ENCODE measurements at regions not wholly inside any gene's neighbourhood (a gene's known extent, or its start where the extent isn't known, plus 50 kb on each side); places are given as distances from the start of the nearest gene placed in this dataset.
"Not testable (repeated sequence)": the region's sequence is repeated elsewhere in the genome, so short reads cannot be mapped to it uniquely, and the experiment has no call there.

GRCh38 chr13:90798381-90798780, 549.1 kb upstream of the MIR17HG start:
- peak; percentile 3 to 26 for DNase-seq

GRCh38 chr13:90800082-90800746, 547.3 kb upstream of the MIR17HG start:
- DNase-seq: peak; percentile 49 to 78

- no peak for DNase-seq
Measured at GRCh38 chr13:90801621-90802020, 545.9 kb upstream of the MIR17HG start.

GRCh38 chr13:90803210-90803609, 544.3 kb upstream of the MIR17HG start:
- DNase-seq: no peak

- DNase-seq: no peak
Measured at GRCh38 chr13:90806016-90806615, 541.4 kb upstream of the MIR17HG start.

GRCh38 chr13:90806892-90807291, 540.6 kb upstream of the MIR17HG start:
- DNase-seq: no peak

- no peak for DNase-seq
Measured at GRCh38 chr13:90808838-90809237, 538.6 kb upstream of the MIR17HG start.

GRCh38 chr13:90824032-90824431, 523.5 kb upstream of the MIR17HG start:
- DNase-seq: no peak

- DNase-seq: no peak
Measured at GRCh38 chr13:90826688-90827087, 520.8 kb upstream of the MIR17HG start.

GRCh38 chr13:90830782-90831181, 516.7 kb upstream of the MIR17HG start:
- no peak for DNase-seq

GRCh38 chr13:90833951-90834350, 513.5 kb upstream of the MIR17HG start:
- DNase-seq: no peak

- no peak for DNase-seq
Measured at GRCh38 chr13:90834700-90835099, 512.8 kb upstream of the MIR17HG start.

GRCh38 chr13:90835826-90836225, 511.7 kb upstream of the MIR17HG start:
- DNase-seq: no peak

GRCh38 chr13:90838317-90838960, 509.0 kb upstream of the MIR17HG start:
- DNase-seq: no peak

GRCh38 chr13:90839061-90839460, 508.4 kb upstream of the MIR17HG start:
- DNase-seq: no peak

GRCh38 chr13:90846936-90847335, 500.6 kb upstream of the MIR17HG start:
- no peak for DNase-seq

GRCh38 chr13:90853666-90854065, 493.8 kb upstream of the MIR17HG start:
- not testable (repeated sequence) for DNase-seq

- no peak for DNase-seq
Measured at GRCh38 chr13:90857921-90858320, 489.6 kb upstream of the MIR17HG start.

GRCh38 chr13:90866006-90866405, 481.5 kb upstream of the MIR17HG start:
- DNase-seq: no peak

GRCh38 chr13:90867336-90867683, 480.2 kb upstream of the MIR17HG start:
- DNase-seq: peak; percentile 71 to 92

- peak; percentile 9 to 76 for DNase-seq
Measured at GRCh38 chr13:90868321-90868920, 479.1 kb upstream of the MIR17HG start.

- no peak for DNase-seq
Measured at GRCh38 chr13:90869580-90869979, 477.9 kb upstream of the MIR17HG start.

- DNase-seq: no peak
Measured at GRCh38 chr13:90872491-90873025, 474.9 kb upstream of the MIR17HG start.

- DNase-seq: no peak
Measured at GRCh38 chr13:90880790-90881189, 466.7 kb upstream of the MIR17HG start.
